Peyer's patch (tissue), 4 donors: ENCODE measurements at regions not wholly inside any gene's neighbourhood (a gene's known extent, or its start where the extent isn't known, plus 50 kb on each side); places are given as distances from the start of the nearest gene placed in this dataset.

Experiments used
- CTCF ChIP-seq, 6 experiments: fragments of 450-650 bp in 4 of 6; fragments of 200-600 bp in 2 of 6; sonication (generic) in 1 of 6; IDR thresholded peaks; one replicate each; pipeline ENCODE4 v1.5.1; 2017 to 2019; ENCODE audit warnings: antibody characterized with exemption in 6 of 6, mild to moderate bottlenecking in 3 of 6, moderate library complexity in 1 of 6
- POLR2A ChIP-seq, 2 donors: fragments of 450-650 bp; IDR thresholded peaks; one replicate each; pipeline ENCODE4 v1.5.1; 2017; ENCODE audit warnings: antibody characterized with exemption in 2 of 2, mild to moderate bottlenecking in 2 of 2, moderate library complexity in 2 of 2

DNA sequence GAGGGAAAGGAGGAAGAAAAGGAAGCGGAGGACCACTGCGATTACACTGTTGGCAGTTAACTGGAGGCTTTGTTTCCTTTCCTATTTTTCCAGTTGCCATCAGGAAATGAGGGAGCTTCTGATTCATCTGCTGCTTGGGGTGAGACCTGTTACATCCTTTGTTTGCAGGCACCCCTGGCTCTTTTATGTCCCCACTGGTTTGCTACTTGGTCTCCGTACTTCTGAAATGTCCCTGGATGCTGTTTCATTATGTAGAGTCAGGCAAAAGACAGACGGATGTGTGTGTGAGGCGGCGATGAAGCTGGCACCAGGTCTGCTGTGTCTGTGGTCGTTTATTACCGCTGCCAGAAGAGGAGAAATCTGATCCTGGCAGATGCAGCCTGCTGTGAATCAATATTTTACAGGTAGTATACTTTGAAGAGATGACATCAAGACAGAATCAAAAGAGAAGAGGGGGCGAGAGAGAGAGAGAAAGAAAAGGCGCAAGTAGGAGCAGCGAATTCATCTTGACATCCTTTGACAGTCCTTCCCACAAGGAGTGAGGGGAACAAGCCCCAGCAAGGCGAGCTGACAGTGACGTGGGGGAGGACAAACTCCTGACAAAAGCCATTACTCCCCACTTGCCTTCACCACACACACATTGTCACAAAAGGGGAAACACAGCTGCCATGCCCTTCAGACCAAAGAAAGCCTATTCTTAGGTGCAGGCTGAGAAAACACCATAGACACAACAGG is 145.9 kb upstream of the FBXL4 start:
- TF ChIP-seq CTCF (IDR thresholded peaks at IDR 0.05) (no peak), POLR2A (IDR thresholded peaks at IDR 0.05) (no peak)
